Caco-2 (cell line): ENCODE measurements at regions not wholly inside any gene's neighbourhood (a gene's known extent, or its start where the extent isn't known, plus 50 kb on each side); places are given as distances from the start of the nearest gene placed in this dataset.

Source experiments
- BruUV-seq: library from RNA; stranded (reverse); fragments of 400-500 nt; replicated peaks from 2 replicates; lab custom pipeline; 2021; lab: Mats Ljungman, UMichigan
- CTCF ChIA-PET: fragments of 300-600 bp; sonication (Branson Sonifier 250); formaldehyde crosslinking; loops from one replicate; lab custom pipeline; 2022; ENCODE audit warnings: antibody characterized with exemption; lab: Charles Lee
- POLR2A ChIA-PET: fragments of 300-600 bp; sonication (Branson Sonifier 250); formaldehyde crosslinking; loops from one replicate; lab custom pipeline; 2022; ENCODE audit warnings: antibody characterized with exemption; lab: Charles Lee
- DNase-seq, 2 experiments: peaks; one replicate each; pipeline versions ENCODE4 v3.0.0 to v3.0.0-alpha.2; 2020 to 2022
- H3K27me3 ChIP-seq: replicated peaks from 2 replicates; pipeline ENCODE4 v1.6.0; 2011; ENCODE audit warnings: low read length; ENCODE audit not compliant: control insufficient read depth, insufficient read depth
- H3K36me3 ChIP-seq: 2 replicates; pipeline ENCODE4 v1.5.1; 2011; ENCODE audit warnings: low read length; ENCODE audit not compliant: control insufficient read depth, insufficient read depth
- H3K4me1 ChIP-seq: fragments of 250-450 bp; sonication (Bioruptor Pico); 2 replicates; pipeline ENCODE4 v1.5.1; 2020; ENCODE audit warnings: mild to moderate bottlenecking
- H3K4me3 ChIP-seq: 2 replicates; pipeline ENCODE4 v1.5.1; 2011; ENCODE audit warnings: low read depth, mild to moderate bottlenecking, control low read depth, low read length
- H3K9me3 ChIP-seq: fragments of 250-450 bp; sonication (Bioruptor Pico); 2 replicates; pipeline ENCODE4 v1.5.1; 2020; ENCODE audit warnings: mild to moderate bottlenecking, moderate library complexity
- H3K27ac Mint-ChIP-seq: one replicate; pipeline ENCODE4 v1.8.0; 2022; ENCODE audit warnings: mixed read lengths; ENCODE audit not compliant: unreplicated experiment
- H3K27me3 Mint-ChIP-seq: one replicate; pipeline ENCODE4 v1.8.0; 2022; ENCODE audit warnings: mixed read lengths; ENCODE audit not compliant: insufficient read depth, unreplicated experiment
- H3K36me3 Mint-ChIP-seq: one replicate; pipeline ENCODE4 v1.8.0; 2022; ENCODE audit warnings: mild to moderate bottlenecking, mixed read lengths; ENCODE audit not compliant: insufficient read depth, unreplicated experiment
- H3K4me1 Mint-ChIP-seq: one replicate; pipeline ENCODE4 v1.8.0; 2022; ENCODE audit warnings: low read depth, mixed read lengths; ENCODE audit not compliant: unreplicated experiment
- H3K4me3 Mint-ChIP-seq: one replicate; pipeline ENCODE4 v1.8.0; 2022; ENCODE audit warnings: mild to moderate bottlenecking, moderate library complexity, mixed read lengths; ENCODE audit not compliant: unreplicated experiment
- H3K9me3 Mint-ChIP-seq: one replicate; pipeline ENCODE4 v1.8.0; 2022; ENCODE audit warnings: mixed read lengths; ENCODE audit not compliant: unreplicated experiment
- CTCF ChIP-seq, 2 experiments: fragments of 200-600 bp in 1 of 2; IDR thresholded peaks; 1 replicate in 1 of 2; 2 replicates in 1 of 2; pipeline versions ENCODE4 v1.5.1 to v1.8.0; 2011 to 2022; ENCODE audit warnings: antibody characterized with exemption in 1 of 2, control low read depth in 1 of 2, inconsistent platforms in 1 of 2, low read depth in 1 of 2, low read length in 1 of 2, mild to moderate bottlenecking in 1 of 2, moderate library complexity in 1 of 2; ENCODE audit not compliant: insufficient read depth in 1 of 2, severe bottlenecking in 1 of 2, unreplicated experiment in 1 of 2
- intact Hi-C: fragments of 100-400 bp; cut with micrococcal nuclease; formaldehyde crosslinking; loops from one replicate; pipeline ENCODE4 v1.10.0; 2022; ENCODE audit not compliant: unreplicated experiment

GRCh38 chr13:42401376-42401775 is 129.4 kb downstream of the AKAP11 start:
- DNase-seq, result no peak
- intact Hi-C loops, result no loop called here
- Histone ChIP-seq H3K36me3 (no peaks in the 10 kb centered on the region), H3K27me3 (no peaks in the 10 kb centered on the region), H3K4me1 (no peaks in the 10 kb centered on the region), H3K9me3 (no peaks in the 10 kb centered on the region), H3K4me3 (no peak overlapping the region)
- no peaks in the 10 kb centered on the region for H3K9me3 Mint-ChIP-seq
- no peak for TF ChIP-seq CTCF (IDR thresholded peaks at IDR 0.05; ENCODE audit: insufficient read depth in 1 of 2, low read depth in 1 of 2, low read length in 1 of 2, severe bottlenecking in 1 of 2, unreplicated experiment in 1 of 2)
- BruUV-seq, result no TSS peak
- ChIA-PET CTCF (no interaction called here), POLR2A (no interaction called here)
- H3K27me3 Mint-ChIP-seq, result peaks cover 3% of the 10 kb centered on the region
- no peak overlapping the region for H3K27ac Mint-ChIP-seq
- H3K4me3 Mint-ChIP-seq, result no peak overlapping the region
- no peaks in the 10 kb centered on the region for H3K4me1 Mint-ChIP-seq
- H3K36me3 Mint-ChIP-seq, result no peaks in the 10 kb centered on the region

- no peaks in the 10 kb centered on the region for H3K9me3 Mint-ChIP-seq
- Histone ChIP-seq H3K27me3 (no peaks in the 10 kb centered on the region; the same call in 1 of the 2 replicates), H3K36me3 (no peaks in the 10 kb centered on the region), H3K4me1 (no peaks in the 10 kb centered on the region), H3K9me3 (no peaks in the 10 kb centered on the region), H3K4me3 (no peak overlapping the region)
- intact Hi-C loops, result no loop called here
- BruUV-seq, result no TSS peak
- H3K27ac Mint-ChIP-seq, result no peak overlapping the region
- H3K4me1 Mint-ChIP-seq, result no peaks in the 10 kb centered on the region
- DNase-seq, result no peak
- H3K4me3 Mint-ChIP-seq, result no peak overlapping the region
- TF ChIP-seq CTCF (IDR thresholded peaks at IDR 0.05; ENCODE audit: insufficient read depth in 1 of 2, low read depth in 1 of 2, low read length in 1 of 2, severe bottlenecking in 1 of 2, unreplicated experiment in 1 of 2), result no peak
- POLR2A ChIA-PET, result no interaction called here
- H3K27me3 Mint-ChIP-seq, result peaks cover 6% of the 10 kb centered on the region
- CTCF ChIA-PET, result no interaction called here
- H3K36me3 Mint-ChIP-seq, result no peaks in the 10 kb centered on the region
Observed at GRCh38 chr13:42405665-42406390, 133.9 kb downstream of the AKAP11 start.

- H3K27me3 ChIP-seq, result no peaks in the 10 kb centered on the region; the same call in 1 of the 2 replicates
- no peaks in the 10 kb centered on the region for H3K4me1 ChIP-seq
- H3K4me3 ChIP-seq, result no peak overlapping the region
- ChIA-PET POLR2A (no interaction called here), CTCF (no interaction called here)
- H3K36me3 Mint-ChIP-seq, result no peaks in the 10 kb centered on the region
- no peaks in the 10 kb centered on the region for H3K36me3 ChIP-seq
- intact Hi-C loops, result no loop called here
- H3K27me3 Mint-ChIP-seq, result peaks cover 6% of the 10 kb centered on the region
- TF ChIP-seq CTCF (IDR thresholded peaks at IDR 0.05; ENCODE audit: insufficient read depth in 1 of 2, low read depth in 1 of 2, low read length in 1 of 2, severe bottlenecking in 1 of 2, unreplicated experiment in 1 of 2), result no peak
- no peak overlapping the region for H3K27ac Mint-ChIP-seq
- no peaks in the 10 kb centered on the region for H3K9me3 Mint-ChIP-seq
- H3K4me1 Mint-ChIP-seq, result no peaks in the 10 kb centered on the region
- no peaks in the 10 kb centered on the region for H3K9me3 ChIP-seq
- BruUV-seq, result no TSS peak
- no peak overlapping the region for H3K4me3 Mint-ChIP-seq
- no peak for DNase-seq
Observed at GRCh38 chr13:42409075-42409474, 137.1 kb downstream of the AKAP11 start.
